ENCODE measurements at regions not wholly inside any gene's neighbourhood (a gene's known extent, or its start where the extent isn't known, plus 50 kb on each side); places are given as distances from the start of the nearest gene placed in this dataset.

GRCh38 chr1:4980211-4980610 lies 325.8 kb downstream of the AJAP1 start:
- H3K27ac ChIP-seq (ENCODE audit: low read depth in 2 of 2, low read length in 2 of 2), result no peak overlapping the region
- FAIRE-seq (no peak), DNase-seq (no peak)
- TF ChIP-seq CTCF (IDR thresholded peaks at IDR 0.05; ENCODE audit: borderline replicate concordance, extremely low read depth, insufficient read depth), result no peak
- no peak overlapping the region for H3K4me3 ChIP-seq (ENCODE audit: low read length in 3 of 3)
- H3K36me3 ChIP-seq (ENCODE audit: control insufficient read depth in 2 of 3, insufficient read depth in 3 of 3, low read length in 3 of 3), result no peaks in the 10 kb centered on the region
- H3K9ac ChIP-seq (ENCODE audit: low read length in 3 of 3), result no peak overlapping the region
- no peaks in the 10 kb centered on the region for H3K4me1 ChIP-seq (ENCODE audit: control insufficient read depth in 2 of 3, insufficient read depth in 2 of 3, low read depth in 1 of 3, low read length in 3 of 3)
- H3K9me3 ChIP-seq (ENCODE audit: control insufficient read depth in 2 of 3, insufficient read depth in 1 of 3, low read length in 3 of 3), result no peaks in the 10 kb centered on the region
- no peaks in the 10 kb centered on the region for H3K27me3 ChIP-seq (ENCODE audit: control insufficient read depth, insufficient read depth, low read length)
- intact Hi-C loops (cut with DNase I), result no loop called here

- Histone ChIP-seq H3K4me3 (ENCODE audit: low read length in 3 of 3) (no peak overlapping the region), H3K4me1 (ENCODE audit: control insufficient read depth in 2 of 3, insufficient read depth in 2 of 3, low read depth in 1 of 3, low read length in 3 of 3) (no peaks in the 10 kb centered on the region), H3K9me3 (ENCODE audit: control insufficient read depth in 2 of 3, insufficient read depth in 1 of 3, low read length in 3 of 3) (no peaks in the 10 kb centered on the region), H3K27me3 (ENCODE audit: control insufficient read depth, insufficient read depth, low read length) (no peaks in the 10 kb centered on the region), H3K36me3 (ENCODE audit: control insufficient read depth in 2 of 3, insufficient read depth in 3 of 3, low read length in 3 of 3) (no peaks in the 10 kb centered on the region), H3K9ac (ENCODE audit: low read length in 3 of 3) (no peak overlapping the region), H3K27ac (ENCODE audit: low read depth in 2 of 2, low read length in 2 of 2) (no peak overlapping the region)
- no peak for TF ChIP-seq CTCF (IDR thresholded peaks at IDR 0.05; ENCODE audit: borderline replicate concordance, extremely low read depth, insufficient read depth)
- DNase-seq, result no peak
- intact Hi-C loops (cut with DNase I), result no loop called here
- no peak for FAIRE-seq
Observed at GRCh38 chr1:4978660-4979390, 324.4 kb downstream of the AJAP1 start.

- no peaks in the 10 kb centered on the region for H3K4me1 ChIP-seq (ENCODE audit: control insufficient read depth in 2 of 3, insufficient read depth in 2 of 3, low read depth in 1 of 3, low read length in 3 of 3)
- H3K36me3 ChIP-seq (ENCODE audit: control insufficient read depth in 2 of 3, insufficient read depth in 3 of 3, low read length in 3 of 3), result no peaks in the 10 kb centered on the region
- FAIRE-seq, result no peak
- TF ChIP-seq CTCF (IDR thresholded peaks at IDR 0.05; ENCODE audit: borderline replicate concordance, extremely low read depth, insufficient read depth), result no peak
- no peak overlapping the region for H3K27ac ChIP-seq (ENCODE audit: low read depth in 2 of 2, low read length in 2 of 2)
- peak in 2 of 5 donors; percentile 12 to 41 for DNase-seq
- H3K4me3 ChIP-seq (ENCODE audit: low read length in 3 of 3), result no peak overlapping the region
- intact Hi-C loops (cut with DNase I), result no loop called here
- no peaks in the 10 kb centered on the region for H3K9me3 ChIP-seq (ENCODE audit: control insufficient read depth in 2 of 3, insufficient read depth in 1 of 3, low read length in 3 of 3)
- H3K9ac ChIP-seq (ENCODE audit: low read length in 3 of 3), result no peak overlapping the region
- no peaks in the 10 kb centered on the region for H3K27me3 ChIP-seq (ENCODE audit: control insufficient read depth, insufficient read depth, low read length)
Observed at GRCh38 chr1:4977701-4978100, 323.3 kb downstream of the AJAP1 start.
